A549 (cell line): ENCODE measurements at regions not wholly inside any gene's neighbourhood (a gene's known extent, or its start where the extent isn't known, plus 50 kb on each side); places are given as distances from the start of the nearest gene placed in this dataset.

ENCODE experiments used
- ATAC-seq, 2 experiments: fragments of 200-7000 bp in 1 of 2; fragments of >200 bp in 1 of 2; cut with Nextera tagmentation in 1 of 2; cut with Tn5 transposase in 1 of 2; 3 replicates each; pipeline versions ENCODE4 v1.8.0 to v1.9.1; 2018 to 2020; ENCODE audit warnings: mild to moderate bottlenecking in 1 of 2, moderate library complexity in 1 of 2
- CTCF ChIA-PET: fragments of 300-600 bp; sonication (Branson Sonifier 250); formaldehyde crosslinking; extraction: SDS; loops from one replicate; lab custom pipeline; 2021; ENCODE audit warnings: antibody characterized with exemption, inconsistent platforms; lab: Yijun Ruan, JAX
- POLR2A ChIA-PET: fragments of 350-600 bp; formaldehyde crosslinking; extraction: SDS; loops from one replicate; lab custom pipeline; 2021; ENCODE audit warnings: antibody characterized with exemption, inconsistent platforms; lab: Yijun Ruan, JAX
- DNase-seq, 2 experiments: peaks; one replicate each; pipeline versions ENCODE4 v3.0.0 to v3.0.0-alpha.2; 2011 to 2016; ENCODE audit warnings: low read depth in 1 of 2, low spot score in 1 of 2
- FAIRE-seq: peaks from 2 replicates; lab custom pipeline; 2011; peaks lifted over from hg19 to GRCh38; lab: Jason Lieb, UNC
- H3K27ac ChIP-seq, 2 experiments: fragments of >200 bp; sonication (Bioruptor Twin); formaldehyde crosslinking; 3 replicates each; pipeline ENCODE4 v1.5.1; 2016 to 2017
- H3K4me1 ChIP-seq: fragments of >200 bp; sonication (Bioruptor Twin); formaldehyde crosslinking; 3 replicates; pipeline ENCODE4 v1.6.1; 2016
- H3K4me2 ChIP-seq: fragments of >200 bp; sonication (Bioruptor Twin); formaldehyde crosslinking; 3 replicates; pipeline ENCODE4 v1.6.1; 2016
- H3K4me3 ChIP-seq: fragments of >200 bp; sonication (Bioruptor Twin); formaldehyde crosslinking; 3 replicates; pipeline ENCODE4 v1.5.1; 2016
- H3K9me3 ChIP-seq: fragments of >200 bp; sonication (Bioruptor Twin); formaldehyde crosslinking; 3 replicates; pipeline ENCODE4 v1.6.1; 2016
- BHLHE40 ChIP-seq: IDR thresholded peaks from 2 replicates; pipeline ENCODE4 v1.6.1; 2012; ENCODE audit warnings: low read depth, low read length, inconsistent platforms
- CBX2 ChIP-seq: fragments of 200-600 bp; sonication (generic); IDR thresholded peaks from 2 replicates; pipeline ENCODE4 v1.6.1; 2016; ENCODE audit warnings: low read depth, mild to moderate bottlenecking, borderline replicate concordance
- CBX8 ChIP-seq: fragments of 200-600 bp; sonication (generic); IDR thresholded peaks from 2 replicates; pipeline ENCODE4 v1.6.1; 2016
- CEBPB ChIP-seq, 2 experiments: fragments of >200 bp in 1 of 2; sonication (Bioruptor Twin) in 1 of 2; formaldehyde crosslinking in 1 of 2; IDR thresholded peaks; 2 replicates each; pipeline ENCODE4 v1.6.1; 2012 to 2016
- CHD2 ChIP-seq: fragments of 150-350 bp; IDR thresholded peaks from 2 replicates; pipeline ENCODE4 v1.6.1; 2014; ENCODE audit warnings: low read length; ENCODE audit not compliant: partially characterized antibody
- EHF ChIP-seq: fragments of 250-450 bp; sonication (Bioruptor Pico); IDR thresholded peaks from 2 replicates; pipeline ENCODE4 v1.5.0; 2020; ENCODE audit warnings: mild to moderate bottlenecking
- EHMT2 ChIP-seq: fragments of 200-600 bp; sonication (generic); IDR thresholded peaks from 2 replicates; pipeline ENCODE4 v1.6.1; 2016; ENCODE audit warnings: antibody characterized with exemption, low read depth, mild to moderate bottlenecking, moderate library complexity
- EP300 ChIP-seq, 2 experiments: fragments of >200 bp; sonication (Bioruptor Twin); formaldehyde crosslinking; IDR thresholded peaks; 2 replicates in 1 of 2; 3 replicates in 1 of 2; pipeline ENCODE4 v1.6.1; 2016 to 2017
- ESRRA ChIP-seq: fragments of 150-350 bp; IDR thresholded peaks from 2 replicates; pipeline ENCODE4 v1.6.1; 2014; ENCODE audit warnings: mild to moderate bottlenecking, low read length, borderline replicate concordance
- FOXS1 ChIP-seq: fragments of 250-450 bp; sonication (Bioruptor Pico); IDR thresholded peaks from 2 replicates; pipeline ENCODE4 v1.5.0; 2020; ENCODE audit warnings: mild to moderate bottlenecking, moderate library complexity
- GATA3 ChIP-seq: IDR thresholded peaks from 2 replicates; pipeline ENCODE4 v1.6.1; 2012; ENCODE audit warnings: borderline replicate concordance
- HDAC2 ChIP-seq: fragments of 200-600 bp; sonication (generic); IDR thresholded peaks from 2 replicates; pipeline ENCODE4 v1.6.1; 2016
- HOXB5 ChIP-seq: fragments of 250-450 bp; sonication (Bioruptor Pico); IDR thresholded peaks from 2 replicates; pipeline ENCODE4 v1.5.0; 2020; ENCODE audit warnings: mild to moderate bottlenecking, moderate library complexity
- JUN ChIP-seq, 2 experiments: fragments of >200 bp; sonication (Bioruptor Twin); formaldehyde crosslinking; IDR thresholded peaks; 2 replicates in 1 of 2; 3 replicates in 1 of 2; pipeline ENCODE4 v1.6.1; 2016 to 2017
- JUNB ChIP-seq: fragments of >200 bp; sonication (Bioruptor Twin); formaldehyde crosslinking; IDR thresholded peaks from 2 replicates; pipeline ENCODE4 v1.6.1; 2016
- KDM1A ChIP-seq: fragments of 200-600 bp; sonication (generic); IDR thresholded peaks from 2 replicates; pipeline ENCODE4 v1.6.1; 2016; ENCODE audit warnings: low read depth, mild to moderate bottlenecking
- KDM5A ChIP-seq: fragments of 200-600 bp; sonication (generic); IDR thresholded peaks from 2 replicates; pipeline ENCODE4 v1.6.1; 2016; ENCODE audit warnings: antibody characterized with exemption, mild to moderate bottlenecking
- MAFK ChIP-seq: fragments of 450-650 bp; IDR thresholded peaks from 2 replicates; pipeline ENCODE4 v1.6.1; 2014; ENCODE audit not compliant: partially characterized antibody
- MYC ChIP-seq: IDR thresholded peaks from 2 replicates; pipeline ENCODE4 v1.6.1; 2012; ENCODE audit warnings: mild to moderate bottlenecking, inconsistent platforms, low read length, improper control_type of control experiment, borderline replicate concordance
- NFE2L2 ChIP-seq: fragments of 150-350 bp; conservative IDR thresholded peaks from 2 replicates; pipeline ENCODE4 v1.6.1; 2014; ENCODE audit warnings: low read length
- NPAS2 ChIP-seq: fragments of 250-450 bp; sonication (Bioruptor Pico); IDR thresholded peaks from 2 replicates; pipeline ENCODE4 v1.8.0; 2022; ENCODE audit warnings: mild to moderate bottlenecking, moderate library complexity, borderline replicate concordance
- PHF8 ChIP-seq: fragments of 200-600 bp; sonication (generic); IDR thresholded peaks from 2 replicates; pipeline ENCODE4 v1.6.1; 2016; ENCODE audit warnings: low read depth, mild to moderate bottlenecking, antibody characterized with exemption, moderate library complexity, borderline replicate concordance
- POLR2AphosphoS2 ChIP-seq: conservative IDR thresholded peaks from 2 replicates; pipeline ENCODE4 v1.6.1; 2012; ENCODE audit warnings: low read length, improper control_type of control experiment, inconsistent platforms
- RARB ChIP-seq: fragments of 250-450 bp; sonication (Bioruptor Pico); IDR thresholded peaks from 2 replicates; pipeline ENCODE4 v1.8.0; 2021; ENCODE audit warnings: mild to moderate bottlenecking, moderate library complexity
- RFX5 ChIP-seq: fragments of 450-650 bp; IDR thresholded peaks from 2 replicates; pipeline ENCODE4 v1.7.1; 2014; ENCODE audit warnings: antibody characterized with exemption, mild to moderate bottlenecking, moderate library complexity
- SMC3 ChIP-seq: fragments of >200 bp; sonication (Bioruptor Twin); formaldehyde crosslinking; IDR thresholded peaks from 3 replicates; pipeline ENCODE4 v1.6.1; 2018; ENCODE audit warnings: inconsistent platforms
- SREBF2 ChIP-seq: fragments of 450-650 bp; IDR thresholded peaks from 2 replicates; pipeline ENCODE4 v1.6.1; 2014; ENCODE audit warnings: mild to moderate bottlenecking, moderate library complexity
- TFCP2L1 ChIP-seq: fragments of 250-450 bp; sonication (Bioruptor Pico); IDR thresholded peaks from 2 replicates; pipeline ENCODE4 v1.5.0; 2021; ENCODE audit warnings: mild to moderate bottlenecking
- TP53 ChIP-seq: fragments of 250-450 bp; sonication (Bioruptor Pico); IDR thresholded peaks from 2 replicates; pipeline ENCODE4 v1.5.0; 2021; ENCODE audit warnings: mild to moderate bottlenecking, moderate library complexity
- ZC3H11A ChIP-seq: fragments of 450-650 bp; IDR thresholded peaks from 2 replicates; pipeline ENCODE4 v1.6.1; 2014; ENCODE audit warnings: antibody characterized with exemption, mild to moderate bottlenecking
- ZNF302 ChIP-seq: fragments of 250-450 bp; sonication (Bioruptor Pico); IDR thresholded peaks from 2 replicates; pipeline ENCODE4 v1.9.0; 2021; ENCODE audit warnings: inconsistent platforms, mild to moderate bottlenecking, moderate library complexity
- ZSCAN20 ChIP-seq: fragments of 250-450 bp; sonication (Bioruptor Pico); IDR thresholded peaks from 2 replicates; pipeline ENCODE4 v1.8.0; 2022; ENCODE audit warnings: mild to moderate bottlenecking, moderate library complexity
- WGBS: methylation state at CpG from one replicate; pipeline ENCODE4 v1.1.6; 2017; ENCODE audit errors: missing lambda C conversion rate; 5-methylcytosine and 5-hydroxymethylcytosine counted together
- TF ChIP-seq, protein P1 (sequence below): IDR thresholded peaks from 2 replicates; pipeline ENCODE4 v1.6.1; 2012; ENCODE audit warnings: low read depth, borderline replicate concordance
- TF ChIP-seq, protein P2 (sequence below): fragments of >200 bp; sonication (Bioruptor Twin); formaldehyde crosslinking; IDR thresholded peaks from 2 replicates; pipeline ENCODE4 v1.6.1; 2016
- TF ChIP-seq, protein P3 (sequence below): fragments of >200 bp; sonication (Bioruptor Twin); formaldehyde crosslinking; IDR thresholded peaks from 3 replicates; pipeline ENCODE4 v1.6.1; 2016

DNA sequence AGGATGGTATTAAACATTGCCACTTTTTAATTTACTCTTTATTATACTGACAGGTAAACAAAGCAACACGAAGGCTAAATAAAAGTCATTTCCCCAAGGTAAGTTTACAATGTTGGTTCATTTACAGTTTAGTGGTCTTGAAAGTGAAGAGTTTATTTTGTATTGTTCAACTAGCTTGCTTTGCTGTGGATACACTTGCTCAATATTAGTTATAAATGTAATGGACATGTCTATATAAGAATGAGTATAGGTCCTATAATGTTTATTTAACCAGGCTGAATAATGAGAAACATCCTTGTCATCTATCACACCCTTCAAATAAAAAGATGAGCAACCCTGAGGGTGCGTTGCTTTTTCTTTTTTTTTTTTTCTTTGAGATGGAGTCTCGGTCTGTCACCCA lies 1129.4 kb downstream of the TSN start (continued):
- TF ChIP-seq, protein P1, sequence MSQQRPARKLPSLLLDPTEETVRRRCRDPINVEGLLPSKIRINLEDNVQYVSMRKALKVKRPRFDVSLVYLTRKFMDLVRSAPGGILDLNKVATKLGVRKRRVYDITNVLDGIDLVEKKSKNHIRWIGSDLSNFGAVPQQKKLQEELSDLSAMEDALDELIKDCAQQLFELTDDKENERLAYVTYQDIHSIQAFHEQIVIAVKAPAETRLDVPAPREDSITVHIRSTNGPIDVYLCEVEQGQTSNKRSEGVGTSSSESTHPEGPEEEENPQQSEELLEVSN, result no peak
- TF ChIP-seq GATA3, result no peak
- TF ChIP-seq NPAS2 (CRISPR knock-in tag), result no peak
- no peak for TF ChIP-seq TFCP2L1 (CRISPR knock-in tag)
- TF ChIP-seq RFX5, result no peak
- no peak for TF ChIP-seq JUNB
- no peak for TF ChIP-seq RARB
- TF ChIP-seq CBX8, result no peak
- TF ChIP-seq BHLHE40, result no peak
- no peak for TF ChIP-seq ESRRA

DNA sequence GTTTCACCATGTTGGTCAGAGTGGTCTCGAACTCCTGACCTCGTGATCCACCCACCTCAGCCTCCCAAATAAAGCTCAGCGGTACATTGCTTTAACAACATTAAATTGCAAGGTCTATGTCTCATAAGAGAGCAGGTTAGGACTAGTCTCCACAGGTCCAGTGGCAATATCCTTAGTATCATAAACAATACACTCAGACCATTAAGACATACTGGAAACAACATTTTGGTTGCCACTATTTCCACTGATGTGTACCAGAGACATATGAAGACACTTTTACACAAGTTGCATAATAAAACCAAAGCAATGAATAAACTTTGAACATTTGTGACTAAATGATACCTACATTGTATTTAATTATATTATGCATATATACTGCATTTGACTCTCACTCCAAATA lies 1130.0 kb downstream of the TSN start:
- H3K4me1 ChIP-seq, result no peaks in the 10 kb centered on the region
- FAIRE-seq, result no peak
- no peak overlapping the region for H3K27ac ChIP-seq
- 0% methylated on average over 3 of the region's 3 CpGs for WGBS
- no peak for ATAC-seq
- no peaks in the 10 kb centered on the region for H3K9me3 ChIP-seq
- H3K4me2 ChIP-seq, result no peak overlapping the region
- POLR2A ChIA-PET, result no interaction called here
- DNase-seq, result no peak
- CTCF ChIA-PET, result no interaction called here
- TF ChIP-seq RARB (no peak), CEBPB (IDR thresholded peaks at IDR 0.05) (no peak), SMC3 (no peak), PHF8 (no peak), HDAC2 (no peak), CBX2 (no peak), EHMT2 (no peak), FOXS1 (CRISPR knock-in tag) (no peak), ZNF302 (no peak), TP53 (no peak), MAFK (no peak), SREBF2 (no peak), JUN (IDR thresholded peaks at IDR 0.05) (no peak), HOXB5 (CRISPR knock-in tag) (no peak), POLR2AphosphoS2 (no peak), BHLHE40 (no peak), KDM5A (no peak)
- TF ChIP-seq, protein P2, sequence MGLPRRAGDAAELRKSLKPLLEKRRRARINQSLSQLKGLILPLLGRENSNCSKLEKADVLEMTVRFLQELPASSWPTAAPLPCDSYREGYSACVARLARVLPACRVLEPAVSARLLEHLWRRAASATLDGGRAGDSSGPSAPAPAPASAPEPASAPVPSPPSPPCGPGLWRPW, result no peak
- no peak overlapping the region for H3K4me3 ChIP-seq

DNA sequence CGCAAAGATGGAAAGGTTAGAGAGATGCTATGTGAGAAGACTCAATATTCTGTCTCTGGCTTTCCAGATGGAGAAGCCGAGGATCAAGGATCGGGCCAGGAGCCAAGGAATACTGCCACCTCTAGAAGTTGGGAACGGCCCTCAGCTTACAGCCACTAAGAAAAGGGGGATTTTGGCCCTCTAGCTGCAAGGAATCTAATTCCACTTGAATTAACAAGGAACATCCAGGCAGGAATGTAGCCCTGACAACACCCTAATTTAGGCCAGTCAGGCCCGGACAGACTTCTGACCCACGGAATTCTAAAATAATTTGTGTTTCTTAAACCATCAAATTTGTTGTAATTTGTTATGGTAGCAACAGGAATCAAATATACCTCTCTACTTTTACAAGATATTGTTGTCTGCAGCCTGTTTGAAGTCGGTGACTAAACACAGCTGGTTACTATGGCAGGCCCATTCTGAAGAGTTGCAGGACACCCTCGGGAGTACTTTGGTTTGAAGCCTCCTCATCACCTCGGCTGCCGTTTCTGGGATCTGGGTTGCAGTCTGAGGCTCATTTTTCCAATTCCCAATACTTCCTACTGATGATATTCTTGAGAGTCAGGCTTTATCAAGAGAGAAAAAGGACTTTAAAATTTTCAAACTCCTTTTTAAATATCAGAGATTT lies 1131.2 kb downstream of the TSN start:
- Histone ChIP-seq H3K4me1 (no peaks in the 10 kb centered on the region), H3K9me3 (no peaks in the 10 kb centered on the region), H3K4me3 (no peak overlapping the region), H3K4me2 (no peak overlapping the region), H3K27ac (no peak overlapping the region)
- TF ChIP-seq JUNB, result no peak
- TF ChIP-seq JUN (IDR thresholded peaks at IDR 0.05), result no peak
- TF ChIP-seq MAFK, result no peak
- TF ChIP-seq TFCP2L1 (CRISPR knock-in tag), result no peak
- no peak for TF ChIP-seq EP300 (IDR thresholded peaks at IDR 0.05)
- no peak for TF ChIP-seq HDAC2
- TF ChIP-seq ZNF302, result no peak
- TF ChIP-seq RFX5, result no peak
- TF ChIP-seq EHF (CRISPR knock-in tag), result no peak
- no peak for TF ChIP-seq KDM1A
- no peak for TF ChIP-seq MYC
- TF ChIP-seq, protein P1, result no peak
- TF ChIP-seq CHD2, result no peak
- TF ChIP-seq, protein P3, sequence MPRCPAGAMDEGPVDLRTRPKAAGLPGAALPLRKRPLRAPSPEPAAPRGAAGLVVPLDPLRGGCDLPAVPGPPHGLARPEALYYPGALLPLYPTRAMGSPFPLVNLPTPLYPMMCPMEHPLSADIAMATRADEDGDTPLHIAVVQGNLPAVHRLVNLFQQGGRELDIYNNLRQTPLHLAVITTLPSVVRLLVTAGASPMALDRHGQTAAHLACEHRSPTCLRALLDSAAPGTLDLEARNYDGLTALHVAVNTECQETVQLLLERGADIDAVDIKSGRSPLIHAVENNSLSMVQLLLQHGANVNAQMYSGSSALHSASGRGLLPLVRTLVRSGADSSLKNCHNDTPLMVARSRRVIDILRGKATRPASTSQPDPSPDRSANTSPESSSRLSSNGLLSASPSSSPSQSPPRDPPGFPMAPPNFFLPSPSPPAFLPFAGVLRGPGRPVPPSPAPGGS, result no peak
- TF ChIP-seq ZC3H11A, result no peak
- TF ChIP-seq NFE2L2, result no peak
- no peak for TF ChIP-seq ZSCAN20 (CRISPR knock-in tag)
- no peak for TF ChIP-seq TP53
- no peak for TF ChIP-seq HOXB5 (CRISPR knock-in tag)
- no peak for ATAC-seq
- CTCF ChIA-PET, result no interaction called here
- POLR2A ChIA-PET, result no interaction called here
- peak in 1 of 2 experiments; percentile 1 for DNase-seq
- 5% methylated on average over 10 of the region's 10 CpGs for WGBS
- FAIRE-seq, result no peak
